K562 (cell line): ENCODE measurements at regions not wholly inside any gene's neighbourhood (a gene's known extent, or its start where the extent isn't known, plus 50 kb on each side); places are given as distances from the start of the nearest gene placed in this dataset.

ENCODE experiments used
- ATAC-seq: fragments of 200-7000 bp; cut with Tn5 transposase; 3 replicates; pipeline ENCODE4 v1.9.1; 2020; ENCODE audit warnings: moderate library complexity
- BruUV-seq: library from RNA; stranded (reverse); fragments of 400-500 nt; replicated peaks from 2 replicates; lab custom pipeline; 2021; lab: Mats Ljungman, UMichigan
- CTCF ChIA-PET: fragments of 300-600 bp; formaldehyde crosslinking; extraction: SDS; loops from one replicate; lab custom pipeline; 2021; ENCODE audit warnings: low intra/inter-chr PET ratio; lab: Yijun Ruan, JAX
- POLR2A ChIA-PET: fragments of 300-600, 350-650 bp; sonication (Branson Sonifier 250); formaldehyde crosslinking; extraction: SDS; loops from one replicate; lab custom pipeline; 2021; ENCODE audit warnings: antibody characterized with exemption, inconsistent platforms; lab: Yijun Ruan, JAX
- DNase-seq, 4 experiments: peaks; one replicate each; pipeline versions ENCODE4 v3.0.0 to v3.0.0-alpha.2; 2011 to 2018; ENCODE audit warnings: low spot score in 3 of 4, mixed read lengths in 3 of 4; ENCODE audit errors: extremely low read depth in 1 of 4
- FAIRE-seq: peaks from 2 replicates; lab custom pipeline; 2011; peaks lifted over from hg19 to GRCh38; lab: Jason Lieb, UNC
- H2AFZ ChIP-seq: 2 replicates; pipeline ENCODE4 v1.6.0; 2011; ENCODE audit warnings: low read depth, low read length, control low read depth, inconsistent platforms
- H3K27ac ChIP-seq: fragments of 200-600 bp; 3 replicates; pipeline ENCODE4 v1.8.0; 2011; ENCODE audit warnings: low read depth, mild to moderate bottlenecking, control low read depth, inconsistent platforms, low read length, moderate library complexity, mixed read lengths; ENCODE audit errors: extremely low read depth
- H3K27me3 ChIP-seq, 2 experiments: fragments of 300-600 bp in 1 of 2; 2 replicates in 1 of 2; 3 replicates in 1 of 2; pipeline versions ENCODE4 v1.6.0 to v1.8.0; 2011; ENCODE audit warnings: inconsistent platforms in 2 of 2, low read length in 2 of 2, mild to moderate bottlenecking in 1 of 2, mixed read lengths in 1 of 2, moderate library complexity in 1 of 2; ENCODE audit not compliant: control insufficient read depth in 2 of 2, insufficient read depth in 2 of 2
- H3K36me3 ChIP-seq: fragments of 300-600 bp; 3 replicates; pipeline ENCODE4 v1.8.0; 2011; ENCODE audit warnings: mild to moderate bottlenecking, low read length, inconsistent platforms; ENCODE audit not compliant: control insufficient read depth, insufficient read depth
- H3K4me1 ChIP-seq, 2 experiments: fragments of 200-600 bp in 1 of 2; replicated peaks in 1 of 2; 2 replicates in 1 of 2; 3 replicates in 1 of 2; pipeline versions ENCODE4 v1.5.1 to v1.8.0; 2011; ENCODE audit warnings: inconsistent platforms in 2 of 2, low read length in 2 of 2, mild to moderate bottlenecking in 1 of 2, mixed read lengths in 1 of 2, moderate library complexity in 1 of 2; ENCODE audit not compliant: control insufficient read depth in 2 of 2, insufficient read depth in 2 of 2
- H3K4me2 ChIP-seq: 2 replicates; pipeline ENCODE4 v1.6.1; 2011; ENCODE audit warnings: low read length, control low read depth, inconsistent platforms, mixed read lengths; ENCODE audit not compliant: insufficient read depth
- H3K4me3 ChIP-seq: fragments of 200-600 bp; sonication (generic), shearing (Covaris generic); 2 replicates; pipeline ENCODE4 v1.5.1; 2016; ENCODE audit warnings: control low read depth, inconsistent platforms
- H3K79me2 ChIP-seq: fragments of 200-600 bp; 3 replicates; pipeline ENCODE4 v1.8.0; 2011; ENCODE audit warnings: low read length, inconsistent platforms; ENCODE audit not compliant: control insufficient read depth, insufficient read depth
- H3K9ac ChIP-seq, 2 experiments: 2 replicates each; pipeline versions ENCODE4 v1.6.0 to v1.6.1; 2011; ENCODE audit warnings: low read depth in 2 of 2, low read length in 2 of 2, control low read depth in 1 of 2, inconsistent platforms in 1 of 2, mild to moderate bottlenecking in 1 of 2, mixed read lengths in 1 of 2; ENCODE audit not compliant: insufficient read depth in 1 of 2
- H3K9me1 ChIP-seq: one replicate; pipeline ENCODE4 v1.6.0; 2011; ENCODE audit warnings: inconsistent platforms, mild to moderate bottlenecking, low read length, moderate library complexity; ENCODE audit not compliant: control insufficient read depth, insufficient read depth
- H3K9me3 ChIP-seq: replicated peaks from 2 replicates; pipeline ENCODE4 v1.5.1; 2011; ENCODE audit warnings: low read depth, low read length, inconsistent platforms; ENCODE audit not compliant: control insufficient read depth, insufficient read depth
- H4K20me1 ChIP-seq: replicated peaks from 2 replicates; pipeline ENCODE4 v1.6.1; 2011; ENCODE audit warnings: low read length, inconsistent platforms, mixed read lengths; ENCODE audit not compliant: control insufficient read depth, insufficient read depth
- ATF1 ChIP-seq, 2 experiments: fragments of 450-650 bp in 1 of 2; IDR thresholded peaks; 2 replicates each; pipeline ENCODE4 v1.6.1; 2016; ENCODE audit warnings: missing compliant biosample characterization in 1 of 2, missing genetic modification characterization in 1 of 2
- EP400 ChIP-seq: fragments of 450-650 bp; IDR thresholded peaks from 2 replicates; pipeline ENCODE4 v1.6.1; 2017; ENCODE audit warnings: antibody characterized with exemption, mild to moderate bottlenecking, moderate library complexity
- GTF2E2 ChIP-seq: fragments of 200-800 bp; sonication (Bioruptor generic); IDR thresholded peaks from 2 replicates; pipeline ENCODE4 v1.6.1; 2016; ENCODE audit warnings: missing genetic modification characterization, missing compliant biosample characterization
- MAX ChIP-seq: sonication (generic); formaldehyde crosslinking; IDR thresholded peaks from 2 replicates; pipeline ENCODE4 v1.9.0; 2022; ENCODE audit warnings: mild to moderate bottlenecking, missing genetic modification reagents
- RFX5 ChIP-seq: IDR thresholded peaks from 2 replicates; pipeline ENCODE4 v1.6.1; 2011; ENCODE audit warnings: low read depth, mild to moderate bottlenecking, improper control_type of control experiment, low read length
- WHSC1 ChIP-seq: IDR thresholded peaks from one replicate; pipeline ENCODE4 v1.6.1; 2012; ENCODE audit warnings: low read length, control low read depth, inconsistent platforms
- ZBTB17 ChIP-seq: fragments of 450-650 bp; formaldehyde crosslinking; IDR thresholded peaks from 2 replicates; pipeline ENCODE4 v1.4.0; 2020; ENCODE audit warnings: mild to moderate bottlenecking
- ZNF146 ChIP-seq: IDR thresholded peaks from one replicate; pipeline ENCODE4 v1.6.1; 2018; ENCODE audit warnings: missing compliant biosample characterization; ENCODE audit not compliant: unreplicated experiment
- ZNF282 ChIP-seq: sonication (generic); formaldehyde crosslinking; IDR thresholded peaks from 2 replicates; pipeline ENCODE4 v1.8.1; 2023; ENCODE audit warnings: missing genetic modification reagents
- ZNF696 ChIP-seq: fragments of 250-450 bp; sonication (Bioruptor Pico); conservative IDR thresholded peaks from 2 replicates; pipeline ENCODE4 v1.4.0; 2020; ENCODE audit warnings: mild to moderate bottlenecking, moderate library complexity
- ZNF830 ChIP-seq: fragments of 250-450 bp; sonication (Bioruptor Pico); IDR thresholded peaks from 2 replicates; pipeline ENCODE4 v1.5.0; 2021; ENCODE audit warnings: mild to moderate bottlenecking
- WGBS: fragments of 100-300 bp; shearing (Covaris generic); methylation state at CpG from one replicate; pipeline ENCODE4 v1.1.6; 2016; ENCODE audit warnings: low coverage, mixed read lengths; ENCODE audit not compliant: insufficient coverage; ENCODE audit errors: missing lambda C conversion rate; 5-methylcytosine and 5-hydroxymethylcytosine counted together
- in situ Hi-C: fragments of 300-500 bp; cut with MboI; formaldehyde crosslinking; loops from 4 replicates; pipeline ENCODE4 v1.15.0; 2018; ENCODE audit warnings: inconsistent platforms, mixed read lengths
- intact Hi-C: fragments of 100-400 bp; cut with micrococcal nuclease; formaldehyde crosslinking; loops from 2 replicates; pipeline ENCODE4 v1.14.2; 2022
- TF ChIP-seq, protein P1 (sequence below): fragments of 450-650 bp; IDR thresholded peaks from 2 replicates; pipeline ENCODE4 v1.6.1; 2018; ENCODE audit warnings: mild to moderate bottlenecking, low read depth; ENCODE audit not compliant: partially characterized antibody
- TF ChIP-seq, protein P2 (sequence below), 2 experiments: fragments of 450-650 bp in 1 of 2; IDR thresholded peaks; 2 replicates each; pipeline ENCODE4 v1.6.1; 2011 to 2017; ENCODE audit warnings: low read depth in 2 of 2, antibody characterized with exemption in 1 of 2, borderline replicate concordance in 1 of 2, low read length in 1 of 2, mild to moderate bottlenecking in 1 of 2, mixed read lengths in 1 of 2; ENCODE audit not compliant: control insufficient read depth in 1 of 2
- TF ChIP-seq, protein P3 (sequence below), 2 experiments: IDR thresholded peaks in 1 of 2; conservative IDR thresholded peaks in 1 of 2; 2 replicates each; pipeline ENCODE4 v1.6.1; 2016; ENCODE audit warnings: low read depth in 2 of 2, mild to moderate bottlenecking in 1 of 2, missing compliant biosample characterization in 1 of 2, missing genetic modification characterization in 1 of 2, moderate library complexity in 1 of 2

- TF ChIP-seq ZNF830 (CRISPR knock-in tag) (no peak), GTF2E2 (tag) (no peak)
- TF ChIP-seq, protein P1, sequence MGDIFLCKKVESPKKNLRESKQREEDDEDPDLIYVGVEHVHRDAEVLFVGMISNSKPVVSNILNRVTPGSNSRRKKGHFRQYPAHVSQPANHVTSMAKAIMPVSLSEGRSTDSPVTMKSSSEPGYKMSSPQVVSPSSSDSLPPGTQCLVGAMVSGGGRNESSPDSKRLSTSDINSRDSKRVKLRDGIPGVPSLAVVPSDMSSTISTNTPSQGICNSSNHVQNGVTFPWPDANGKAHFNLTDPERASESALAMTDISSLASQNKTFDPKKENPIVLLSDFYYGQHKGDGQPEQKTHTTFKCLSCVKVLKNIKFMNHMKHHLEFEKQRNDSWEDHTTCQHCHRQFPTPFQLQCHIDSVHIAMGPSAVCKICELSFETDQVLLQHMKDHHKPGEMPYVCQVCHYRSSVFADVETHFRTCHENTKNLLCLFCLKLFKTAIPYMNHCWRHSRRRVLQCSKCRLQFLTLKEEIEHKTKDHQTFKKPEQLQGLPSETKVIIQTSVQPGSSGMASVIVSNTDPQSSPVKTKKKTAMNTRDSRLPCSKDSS: no peak
These were observed 333.7 kb downstream of the HLX start (continued) for GRCh38 chr1:221212926-221213325.

DNA sequence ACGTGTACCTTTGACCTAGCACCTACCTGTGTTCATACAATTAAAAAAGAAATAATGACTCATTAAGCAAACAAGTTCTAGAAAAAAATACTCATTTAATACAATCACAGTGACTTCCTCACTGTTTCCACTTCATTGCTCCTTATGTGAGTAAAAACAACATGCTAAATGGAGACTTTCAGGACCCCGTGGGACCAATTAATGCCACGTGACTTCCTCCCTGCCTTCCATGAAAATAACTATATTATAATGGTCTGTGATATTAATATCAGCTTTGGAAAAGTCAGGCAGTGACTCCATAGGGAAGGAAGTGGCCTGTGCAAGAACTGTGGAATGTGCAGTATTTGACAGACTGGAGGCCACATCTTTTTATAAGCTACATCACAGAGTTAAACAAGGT, 337.8 kb downstream of the HLX start:
- 0% methylated on average over 3 of the region's 3 CpGs for WGBS
- Histone ChIP-seq H4K20me1 (no peaks in the 10 kb centered on the region), H3K9me1 (no peaks in the 10 kb centered on the region), H3K79me2 (no peaks in the 10 kb centered on the region), H2AFZ (no peak overlapping the region), H3K4me3 (no peak overlapping the region), H3K9me3 (no peaks in the 10 kb centered on the region), H3K27ac (no peak overlapping the region), H3K36me3 (no peaks in the 10 kb centered on the region), H3K27me3 (no peaks in the 10 kb centered on the region), H3K9ac (no peak overlapping the region), H3K4me2 (no peak overlapping the region), H3K4me1 (no peaks in the 10 kb centered on the region)
- POLR2A ChIA-PET: no interaction called here
- no TSS peak for BruUV-seq
- no peak for ATAC-seq
- CTCF ChIA-PET: no interaction called here
- DNase-seq: no peak
- FAIRE-seq: no peak
- in situ Hi-C loops (no loop called here), intact Hi-C loops (no loop called here)
- no peak for TF ChIP-seq ZNF282 (CRISPR knock-in tag)
- TF ChIP-seq, protein P2, sequence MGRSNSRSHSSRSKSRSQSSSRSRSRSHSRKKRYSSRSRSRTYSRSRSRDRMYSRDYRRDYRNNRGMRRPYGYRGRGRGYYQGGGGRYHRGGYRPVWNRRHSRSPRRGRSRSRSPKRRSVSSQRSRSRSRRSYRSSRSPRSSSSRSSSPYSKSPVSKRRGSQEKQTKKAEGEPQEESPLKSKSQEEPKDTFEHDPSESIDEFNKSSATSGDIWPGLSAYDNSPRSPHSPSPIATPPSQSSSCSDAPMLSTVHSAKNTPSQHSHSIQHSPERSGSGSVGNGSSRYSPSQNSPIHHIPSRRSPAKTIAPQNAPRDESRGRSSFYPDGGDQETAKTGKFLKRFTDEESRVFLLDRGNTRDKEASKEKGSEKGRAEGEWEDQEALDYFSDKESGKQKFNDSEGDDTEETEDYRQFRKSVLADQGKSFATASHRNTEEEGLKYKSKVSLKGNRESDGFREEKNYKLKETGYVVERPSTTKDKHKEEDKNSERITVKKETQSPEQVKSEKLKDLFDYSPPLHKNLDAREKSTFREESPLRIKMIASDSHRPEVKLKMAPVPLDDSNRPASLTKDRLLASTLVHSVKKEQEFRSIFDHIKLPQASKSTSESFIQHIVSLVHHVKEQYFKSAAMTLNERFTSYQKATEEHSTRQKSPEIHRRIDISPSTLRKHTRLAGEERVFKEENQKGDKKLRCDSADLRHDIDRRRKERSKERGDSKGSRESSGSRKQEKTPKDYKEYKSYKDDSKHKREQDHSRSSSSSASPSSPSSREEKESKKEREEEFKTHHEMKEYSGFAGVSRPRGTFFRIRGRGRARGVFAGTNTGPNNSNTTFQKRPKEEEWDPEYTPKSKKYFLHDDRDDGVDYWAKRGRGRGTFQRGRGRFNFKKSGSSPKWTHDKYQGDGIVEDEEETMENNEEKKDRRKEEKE (IDR thresholded peaks at IDR 0.05; ENCODE audit: borderline replicate concordance in 1 of 2, control insufficient read depth in 1 of 2, low read depth in 2 of 2, low read length in 1 of 2): no peak
- TF ChIP-seq EP400: no peak
- TF ChIP-seq ZNF696: no peak
- TF ChIP-seq MAX (CRISPR knock-in tag): no peak
- TF ChIP-seq RFX5: no peak
- no peak for TF ChIP-seq ATF1 (CRISPR knock-in tag; IDR thresholded peaks at IDR 0.05)
- no peak for TF ChIP-seq ATF1 (tag; IDR thresholded peaks at IDR 0.05)
- TF ChIP-seq WHSC1: no peak
- TF ChIP-seq, protein P3, sequence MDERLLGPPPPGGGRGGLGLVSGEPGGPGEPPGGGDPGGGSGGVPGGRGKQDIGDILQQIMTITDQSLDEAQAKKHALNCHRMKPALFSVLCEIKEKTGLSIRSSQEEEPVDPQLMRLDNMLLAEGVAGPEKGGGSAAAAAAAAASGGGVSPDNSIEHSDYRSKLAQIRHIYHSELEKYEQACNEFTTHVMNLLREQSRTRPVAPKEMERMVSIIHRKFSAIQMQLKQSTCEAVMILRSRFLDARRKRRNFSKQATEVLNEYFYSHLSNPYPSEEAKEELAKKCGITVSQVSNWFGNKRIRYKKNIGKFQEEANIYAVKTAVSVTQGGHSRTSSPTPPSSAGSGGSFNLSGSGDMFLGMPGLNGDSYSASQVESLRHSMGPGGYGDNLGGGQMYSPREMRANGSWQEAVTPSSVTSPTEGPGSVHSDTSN (CRISPR knock-in tag; IDR thresholded peaks at IDR 0.05; ENCODE audit: low read depth): no peak
- TF ChIP-seq, protein P3 (tag; conservative IDR thresholded peaks at IDR 0.05; ENCODE audit: low read depth): no peak
- TF ChIP-seq ZNF146 (CRISPR knock-in tag): no peak
- no peak for TF ChIP-seq ZBTB17 (CRISPR knock-in tag)
